HCT116 (cell line): ENCODE measurements at regions not wholly inside any gene's neighbourhood (a gene's known extent, or its start where the extent isn't known, plus 50 kb on each side); places are given as distances from the start of the nearest gene placed in this dataset.

Experiments
- ATAC-seq: fragments of 200-7000 bp; cut with Tn5 transposase; 2 replicates; pipeline ENCODE4 v1.9.1; 2020; ENCODE audit warnings: mild to moderate bottlenecking, moderate library complexity
- BruUV-seq: library from RNA; stranded (reverse); fragments of 400-500 nt; replicated peaks from 2 replicates; lab custom pipeline; 2021; lab: Mats Ljungman, UMichigan
- CTCF ChIA-PET: fragments of 300-600 bp; sonication (Branson Sonifier 250); formaldehyde crosslinking; loops from one replicate; lab custom pipeline; 2021; ENCODE audit warnings: antibody characterized with exemption; lab: Charles Lee
- POLR2A ChIA-PET: fragments of 300-600, 350-600 bp; sonication (Branson Sonifier 250); formaldehyde crosslinking; loops from one replicate; lab custom pipeline; 2021; ENCODE audit warnings: antibody characterized with exemption; lab: Charles Lee
- RAD21 ChIA-PET, 2 experiments: fragments of 300-600 bp; sonication (Branson Sonifier 250); formaldehyde crosslinking; loops; one replicate each; lab custom pipeline; 2023; ENCODE audit warnings: low total read pairs in 2 of 2; ENCODE audit not compliant: uncharacterized antibody in 2 of 2, unreplicated experiment in 2 of 2, low non-redundant PET in 1 of 2; lab: Charles Lee
- DNase-seq: peaks from one replicate; pipeline ENCODE4 v3.0.0-alpha.2; 2010; ENCODE audit warnings: low read depth, low spot score
- H2AFZ ChIP-seq: fragments of 200-600 bp; shearing (Covaris generic), sonication (generic); 2 replicates; pipeline ENCODE4 v1.6.1; 2017; ENCODE audit warnings: low read depth, mixed run types, mixed read lengths, antibody characterized with exemption, low read length; ENCODE audit not compliant: poor library complexity, severe bottlenecking
- H3K27ac ChIP-seq: 2 replicates; pipeline ENCODE4 v1.5.1; 2012; ENCODE audit warnings: low read depth, low read length
- H3K27me3 ChIP-seq: fragments of 200-600 bp; sonication (generic); 2 replicates; pipeline ENCODE4 v1.6.1; 2016; ENCODE audit warnings: mixed run types, low read length, mixed read lengths; ENCODE audit not compliant: insufficient read depth
- H3K36me3 ChIP-seq, 2 experiments: fragments of 200-500 bp in 1 of 2; fragments of 200-600 bp in 1 of 2; sonication (Bioruptor generic) in 1 of 2; sonication (generic) in 1 of 2; 2 replicates each; pipeline versions ENCODE4 v1.5.1 to v1.6.1; 2014 to 2016; ENCODE audit warnings: low read length in 2 of 2, inconsistent platforms in 1 of 2, mixed read lengths in 1 of 2, mixed run types in 1 of 2; ENCODE audit not compliant: insufficient read depth in 2 of 2, control insufficient read depth in 1 of 2
- H3K4me1 ChIP-seq, 2 experiments: fragments of 200-600 bp in 1 of 2; sonication (generic) in 1 of 2; 2 replicates each; pipeline versions ENCODE4 v1.5.1 to v1.6.1; 2012 to 2017; ENCODE audit warnings: low read length in 2 of 2, inconsistent platforms in 1 of 2, mild to moderate bottlenecking in 1 of 2, mixed read lengths in 1 of 2, mixed run types in 1 of 2, moderate library complexity in 1 of 2; ENCODE audit not compliant: insufficient read depth in 2 of 2, control insufficient read depth in 1 of 2
- H3K4me2 ChIP-seq: fragments of 200-600 bp; sonication (generic); 2 replicates; pipeline ENCODE4 v1.6.1; 2017; ENCODE audit warnings: mixed run types, low read length, mixed read lengths
- H3K4me3 ChIP-seq, 2 experiments: fragments of 200-600 bp in 1 of 2; sonication (generic) in 1 of 2; replicated peaks in 1 of 2; 2 replicates each; pipeline ENCODE4 v1.5.1; 2011 to 2016; ENCODE audit warnings: low read length in 2 of 2, control low read depth in 1 of 2, low read depth in 1 of 2, mild to moderate bottlenecking in 1 of 2, mixed read lengths in 1 of 2, mixed run types in 1 of 2
- H3K79me2 ChIP-seq: fragments of 200-600 bp; sonication (generic); 2 replicates; pipeline ENCODE4 v1.6.1; 2017; ENCODE audit warnings: mild to moderate bottlenecking, mixed run types, low read length, moderate library complexity, mixed read lengths; ENCODE audit not compliant: insufficient read depth
- H3K9ac ChIP-seq: fragments of 200-600 bp; sonication (generic); 2 replicates; pipeline ENCODE4 v1.6.1; 2016; ENCODE audit warnings: low read length, mixed read lengths
- H3K9me2 ChIP-seq: fragments of 200-600 bp; sonication (generic), shearing (Covaris generic); 2 replicates; pipeline ENCODE4 v1.6.1; 2017; ENCODE audit warnings: mixed run types, mild to moderate bottlenecking, moderate library complexity; ENCODE audit not compliant: insufficient read depth
- H3K9me3 ChIP-seq, 2 experiments: fragments of 200-500 bp in 1 of 2; fragments of 200-600 bp in 1 of 2; sonication (Bioruptor generic) in 1 of 2; sonication (generic) in 1 of 2; 2 replicates each; pipeline ENCODE4 v1.6.1; 2014 to 2017; ENCODE audit warnings: low read length in 2 of 2, mixed read lengths in 2 of 2, inconsistent platforms in 1 of 2, low read depth in 1 of 2, mild to moderate bottlenecking in 1 of 2, mixed run types in 1 of 2, moderate library complexity in 1 of 2; ENCODE audit not compliant: control insufficient read depth in 1 of 2, insufficient read depth in 1 of 2
- H4K20me1 ChIP-seq: fragments of 200-600 bp; sonication (generic), shearing (Covaris generic); 2 replicates; pipeline ENCODE4 v1.6.1; 2017; ENCODE audit warnings: mixed run types, mild to moderate bottlenecking, moderate library complexity; ENCODE audit not compliant: insufficient read depth
- CEBPB ChIP-seq: IDR thresholded peaks from 2 replicates; pipeline ENCODE4 v1.6.1; 2012; ENCODE audit warnings: low read depth
- ELF1 ChIP-seq: IDR thresholded peaks from 2 replicates; pipeline ENCODE4 v1.6.1; 2012; ENCODE audit warnings: low read depth, borderline replicate concordance
- EZH2 ChIP-seq: fragments of 200-600 bp; sonication (generic); IDR thresholded peaks from 2 replicates; pipeline ENCODE4 v1.6.1; 2017; ENCODE audit warnings: antibody characterized with exemption, mixed run types
- POLR2AphosphoS5 ChIP-seq: IDR thresholded peaks from 2 replicates; pipeline ENCODE4 v1.6.1; 2011; ENCODE audit warnings: mild to moderate bottlenecking, low read depth, low read length, moderate library complexity
- SIN3A ChIP-seq: IDR thresholded peaks from 2 replicates; pipeline ENCODE4 v1.6.1; 2012; ENCODE audit warnings: low read depth
- SRF ChIP-seq: IDR thresholded peaks from 2 replicates; pipeline ENCODE4 v1.6.1; 2012; ENCODE audit warnings: low read depth
- TCF7L2 ChIP-seq: IDR thresholded peaks from 2 replicates; pipeline ENCODE4 v1.7.0; 2011; ENCODE audit warnings: borderline replicate concordance, inconsistent platforms; ENCODE audit not compliant: insufficient read depth, insufficient read length; ENCODE audit errors: extremely low read depth
- ZNF274 ChIP-seq: fragments of 200-500 bp; sonication (Bioruptor generic); IDR thresholded peaks from 2 replicates; pipeline ENCODE4 v1.6.1; 2014; ENCODE audit warnings: mild to moderate bottlenecking, low read depth, low read length, inconsistent platforms
- intact Hi-C: fragments of 100-400 bp; cut with micrococcal nuclease; formaldehyde crosslinking; loops from 2 replicates; pipeline ENCODE4 v1.10.0; 2022
- TF ChIP-seq, protein P1 (sequence below): IDR thresholded peaks from 2 replicates; pipeline ENCODE4 v1.6.1; 2012
- TF ChIP-seq, protein P2 (sequence below): IDR thresholded peaks from 2 replicates; pipeline ENCODE4 v1.6.1; 2012
- TF ChIP-seq, protein P3 (sequence below): IDR thresholded peaks from 2 replicates; pipeline ENCODE4 v1.6.1; 2011; ENCODE audit warnings: mild to moderate bottlenecking, low read length, moderate library complexity; ENCODE audit not compliant: insufficient replicate concordance; ENCODE audit errors: extremely low read depth
- TF ChIP-seq, protein P4 (sequence below): IDR thresholded peaks from 2 replicates; pipeline ENCODE4 v1.6.1; 2012; ENCODE audit warnings: low read depth

DNA sequence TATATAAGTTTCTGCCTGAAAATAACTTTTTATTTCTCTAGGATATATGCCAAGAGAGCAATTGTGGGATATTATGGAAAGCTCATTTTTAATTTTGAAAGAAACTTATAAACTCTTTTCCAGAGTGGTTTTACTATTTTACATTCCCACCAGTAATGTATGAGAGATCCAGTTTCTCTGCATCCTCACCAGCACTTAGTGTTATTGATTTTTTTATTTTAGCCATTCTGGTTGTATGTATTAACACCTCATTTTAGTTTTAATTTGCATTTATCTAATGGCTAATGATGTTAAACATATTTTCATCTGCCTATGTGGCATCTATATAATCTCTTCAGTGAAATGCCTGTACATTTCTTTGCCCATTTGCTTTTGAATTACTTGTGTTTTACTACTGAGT lies 597.7 kb upstream of the RAB6C start:
- POLR2A ChIA-PET: no interaction called here
- no peak overlapping the region for H3K27ac ChIP-seq
- CTCF ChIA-PET: no interaction called here
- RAD21 ChIA-PET: no interaction called here
- no peak for ATAC-seq
- no peak overlapping the region for H3K4me2 ChIP-seq
- no peak for DNase-seq
- H3K4me3 ChIP-seq: no peak overlapping the region
- H3K27me3 ChIP-seq: peaks cover 12% of the 10 kb centered on the region
- no peaks in the 10 kb centered on the region for H3K4me1 ChIP-seq
- no peak for TF ChIP-seq CEBPB
- no peak for TF ChIP-seq POLR2AphosphoS5
- TF ChIP-seq, protein P1, sequence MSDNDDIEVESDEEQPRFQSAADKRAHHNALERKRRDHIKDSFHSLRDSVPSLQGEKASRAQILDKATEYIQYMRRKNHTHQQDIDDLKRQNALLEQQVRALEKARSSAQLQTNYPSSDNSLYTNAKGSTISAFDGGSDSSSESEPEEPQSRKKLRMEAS: no peak
- no peak for TF ChIP-seq ZNF274
- TF ChIP-seq, protein P2, sequence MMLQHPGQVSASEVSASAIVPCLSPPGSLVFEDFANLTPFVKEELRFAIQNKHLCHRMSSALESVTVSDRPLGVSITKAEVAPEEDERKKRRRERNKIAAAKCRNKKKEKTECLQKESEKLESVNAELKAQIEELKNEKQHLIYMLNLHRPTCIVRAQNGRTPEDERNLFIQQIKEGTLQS: no peak
- no peak for TF ChIP-seq SIN3A
- TF ChIP-seq EZH2: no peak
- no peak for TF ChIP-seq SRF
- no peak for TF ChIP-seq ELF1
- TF ChIP-seq TCF7L2: no peak
- no peaks in the 10 kb centered on the region for H3K9me2 ChIP-seq
- no peaks in the 10 kb centered on the region for H3K9me3 ChIP-seq
- no peak overlapping the region for H3K9ac ChIP-seq
- BruUV-seq: no TSS peak
- H3K79me2 ChIP-seq: no peaks in the 10 kb centered on the region
- intact Hi-C loops: no loop called here
- H4K20me1 ChIP-seq: no peaks in the 10 kb centered on the region
- H2AFZ ChIP-seq: no peak overlapping the region
- no peaks in the 10 kb centered on the region for H3K36me3 ChIP-seq

DNA sequence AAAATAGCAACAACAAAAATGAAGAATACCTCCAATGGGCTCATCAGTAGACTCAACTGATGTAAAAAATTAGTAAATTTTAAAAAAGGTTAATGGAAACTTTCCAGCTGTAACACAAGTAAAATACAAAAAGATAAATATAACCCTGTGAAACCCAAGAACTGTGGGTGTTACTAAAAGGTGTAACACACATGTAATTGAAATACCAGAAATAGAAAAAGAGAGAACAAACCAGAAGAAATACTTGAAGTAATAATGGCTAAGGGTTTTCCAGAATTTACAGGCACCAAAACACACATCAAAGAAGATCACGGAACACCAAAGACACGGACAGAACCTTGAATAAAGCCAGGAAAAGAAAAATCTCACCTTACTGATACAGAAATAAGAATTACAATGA lies 590.6 kb upstream of the RAB6C start:
- BruUV-seq: no TSS peak
- DNase-seq (no peak), ATAC-seq (no peak)
- Histone ChIP-seq H3K4me3 (no peak overlapping the region), H3K4me2 (no peak overlapping the region), H3K9me2 (no peaks in the 10 kb centered on the region), H3K36me3 (no peaks in the 10 kb centered on the region), H3K4me1 (no peaks in the 10 kb centered on the region), H3K27ac (no peak overlapping the region), H3K9ac (no peak overlapping the region), H3K79me2 (no peaks in the 10 kb centered on the region), H3K27me3 (peaks cover 8% of the 10 kb centered on the region), H3K9me3 (no peaks in the 10 kb centered on the region), H4K20me1 (no peaks in the 10 kb centered on the region), H2AFZ (no peak overlapping the region)
- ChIA-PET POLR2A (no interaction called here), RAD21 (no interaction called here), CTCF (no interaction called here)
- intact Hi-C loops: no loop called here
- TF ChIP-seq, protein P3, sequence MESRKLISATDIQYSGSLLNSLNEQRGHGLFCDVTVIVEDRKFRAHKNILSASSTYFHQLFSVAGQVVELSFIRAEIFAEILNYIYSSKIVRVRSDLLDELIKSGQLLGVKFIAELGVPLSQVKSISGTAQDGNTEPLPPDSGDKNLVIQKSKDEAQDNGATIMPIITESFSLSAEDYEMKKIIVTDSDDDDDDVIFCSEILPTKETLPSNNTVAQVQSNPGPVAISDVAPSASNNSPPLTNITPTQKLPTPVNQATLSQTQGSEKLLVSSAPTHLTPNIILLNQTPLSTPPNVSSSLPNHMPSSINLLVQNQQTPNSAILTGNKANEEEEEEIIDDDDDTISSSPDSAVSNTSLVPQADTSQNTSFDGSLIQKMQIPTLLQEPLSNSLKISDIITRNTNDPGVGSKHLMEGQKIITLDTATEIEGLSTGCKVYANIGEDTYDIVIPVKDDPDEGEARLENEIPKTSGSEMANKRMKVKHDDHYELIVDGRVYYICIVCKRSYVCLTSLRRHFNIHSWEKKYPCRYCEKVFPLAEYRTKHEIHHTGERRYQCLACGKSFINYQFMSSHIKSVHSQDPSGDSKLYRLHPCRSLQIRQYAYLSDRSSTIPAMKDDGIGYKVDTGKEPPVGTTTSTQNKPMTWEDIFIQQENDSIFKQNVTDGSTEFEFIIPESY: no peak
- TF ChIP-seq SIN3A (no peak), SRF (no peak)
- TF ChIP-seq, protein P4, sequence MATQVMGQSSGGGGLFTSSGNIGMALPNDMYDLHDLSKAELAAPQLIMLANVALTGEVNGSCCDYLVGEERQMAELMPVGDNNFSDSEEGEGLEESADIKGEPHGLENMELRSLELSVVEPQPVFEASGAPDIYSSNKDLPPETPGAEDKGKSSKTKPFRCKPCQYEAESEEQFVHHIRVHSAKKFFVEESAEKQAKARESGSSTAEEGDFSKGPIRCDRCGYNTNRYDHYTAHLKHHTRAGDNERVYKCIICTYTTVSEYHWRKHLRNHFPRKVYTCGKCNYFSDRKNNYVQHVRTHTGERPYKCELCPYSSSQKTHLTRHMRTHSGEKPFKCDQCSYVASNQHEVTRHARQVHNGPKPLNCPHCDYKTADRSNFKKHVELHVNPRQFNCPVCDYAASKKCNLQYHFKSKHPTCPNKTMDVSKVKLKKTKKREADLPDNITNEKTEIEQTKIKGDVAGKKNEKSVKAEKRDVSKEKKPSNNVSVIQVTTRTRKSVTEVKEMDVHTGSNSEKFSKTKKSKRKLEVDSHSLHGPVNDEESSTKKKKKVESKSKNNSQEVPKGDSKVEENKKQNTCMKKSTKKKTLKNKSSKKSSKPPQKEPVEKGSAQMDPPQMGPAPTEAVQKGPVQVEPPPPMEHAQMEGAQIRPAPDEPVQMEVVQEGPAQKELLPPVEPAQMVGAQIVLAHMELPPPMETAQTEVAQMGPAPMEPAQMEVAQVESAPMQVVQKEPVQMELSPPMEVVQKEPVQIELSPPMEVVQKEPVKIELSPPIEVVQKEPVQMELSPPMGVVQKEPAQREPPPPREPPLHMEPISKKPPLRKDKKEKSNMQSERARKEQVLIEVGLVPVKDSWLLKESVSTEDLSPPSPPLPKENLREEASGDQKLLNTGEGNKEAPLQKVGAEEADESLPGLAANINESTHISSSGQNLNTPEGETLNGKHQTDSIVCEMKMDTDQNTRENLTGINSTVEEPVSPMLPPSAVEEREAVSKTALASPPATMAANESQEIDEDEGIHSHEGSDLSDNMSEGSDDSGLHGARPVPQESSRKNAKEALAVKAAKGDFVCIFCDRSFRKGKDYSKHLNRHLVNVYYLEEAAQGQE: no peak
- TF ChIP-seq, protein P1: no peak
